Mesothelial cell of epicardium (in vitro differentiated cells): ENCODE measurements at regions not wholly inside any gene's neighbourhood (a gene's known extent, or its start where the extent isn't known, plus 50 kb on each side); places are given as distances from the start of the nearest gene placed in this dataset.

Source experiments
- DNase-seq, 2 experiments: peaks; one replicate each; pipeline ENCODE4 v3.0.0; 2021; ENCODE audit warnings: low spot score in 2 of 2; ENCODE audit not compliant: unreplicated experiment in 2 of 2
- H3K27ac Mint-ChIP-seq: 2 replicates; pipeline ENCODE4 v1.8.0; 2021; ENCODE audit warnings: mixed read lengths
- H3K27me3 Mint-ChIP-seq: 2 replicates; pipeline ENCODE4 v1.8.0; 2021; ENCODE audit warnings: low read depth, mixed read lengths
- H3K36me3 Mint-ChIP-seq: 2 replicates; pipeline ENCODE4 v1.8.0; 2021; ENCODE audit warnings: mixed read lengths
- H3K4me1 Mint-ChIP-seq: 2 replicates; pipeline ENCODE4 v1.8.0; 2021; ENCODE audit warnings: mixed read lengths
- H3K4me3 Mint-ChIP-seq: 2 replicates; pipeline ENCODE4 v1.8.0; 2021; ENCODE audit warnings: mild to moderate bottlenecking, moderate library complexity, mixed read lengths
- H3K9me3 Mint-ChIP-seq: 2 replicates; pipeline ENCODE4 v1.8.0; 2021; ENCODE audit warnings: mixed read lengths
- CTCF ChIP-seq: fragments of 200-600 bp; sonication (generic); IDR thresholded peaks from one replicate; pipeline ENCODE4 v1.5.0; 2021; ENCODE audit warnings: antibody characterized with exemption; ENCODE audit not compliant: unreplicated experiment

- no peak for DNase-seq
- Mint-ChIP-seq H3K27me3 (no peaks in the 10 kb centered on the region), H3K4me1 (peaks cover 39% of the 10 kb centered on the region), H3K9me3 (no peaks in the 10 kb centered on the region), H3K27ac (no peak overlapping the region), H3K36me3 (no peaks in the 10 kb centered on the region), H3K4me3 (no peak overlapping the region)
- no peak for TF ChIP-seq CTCF
Measured at GRCh38 chr4:52372269-52372668, 286.8 kb downstream of the USP46 start.

GRCh38 chr4:52372747-52373146, 286.4 kb downstream of the USP46 start:
- no peak for DNase-seq
- no peak overlapping the region for H3K27ac Mint-ChIP-seq
- peaks cover 39% of the 10 kb centered on the region for H3K4me1 Mint-ChIP-seq
- H3K9me3 Mint-ChIP-seq, result no peaks in the 10 kb centered on the region
- H3K4me3 Mint-ChIP-seq, result no peak overlapping the region
- no peak for TF ChIP-seq CTCF
- H3K36me3 Mint-ChIP-seq, result no peaks in the 10 kb centered on the region
- H3K27me3 Mint-ChIP-seq, result no peaks in the 10 kb centered on the region

GRCh38 chr4:52373650-52374049, 285.5 kb downstream of the USP46 start:
- Mint-ChIP-seq H3K9me3 (no peaks in the 10 kb centered on the region), H3K27me3 (no peaks in the 10 kb centered on the region), H3K27ac (no peak overlapping the region), H3K4me1 (peaks cover 39% of the 10 kb centered on the region), H3K36me3 (no peaks in the 10 kb centered on the region), H3K4me3 (no peak overlapping the region)
- no peak for TF ChIP-seq CTCF
- no peak for DNase-seq

- Mint-ChIP-seq H3K36me3 (no peaks in the 10 kb centered on the region), H3K4me1 (peaks cover 28% of the 10 kb centered on the region), H3K27ac (no peak overlapping the region), H3K4me3 (no peak overlapping the region), H3K27me3 (no peaks in the 10 kb centered on the region), H3K9me3 (peaks cover 4% of the 10 kb centered on the region)
- DNase-seq, result no peak
- TF ChIP-seq CTCF, result no peak
Measured at GRCh38 chr4:52374877-52375276, 284.2 kb downstream of the USP46 start.

GRCh38 chr4:52376132-52376704, 282.9 kb downstream of the USP46 start:
- peaks cover 13% of the 10 kb centered on the region for H3K9me3 Mint-ChIP-seq
- H3K4me1 Mint-ChIP-seq, result peaks cover 21% of the 10 kb centered on the region
- no peak for DNase-seq
- H3K27me3 Mint-ChIP-seq, result peaks cover 4% of the 10 kb centered on the region
- no peak overlapping the region for H3K4me3 Mint-ChIP-seq
- H3K27ac Mint-ChIP-seq, result no peak overlapping the region
- TF ChIP-seq CTCF, result peak; percentile 99
- H3K36me3 Mint-ChIP-seq, result no peaks in the 10 kb centered on the region

- Mint-ChIP-seq H3K4me1 (peaks cover 12% of the 10 kb centered on the region), H3K4me3 (no peak overlapping the region), H3K27me3 (peaks cover 7% of the 10 kb centered on the region), H3K9me3 (peaks cover 18% of the 10 kb centered on the region), H3K27ac (no peak overlapping the region), H3K36me3 (no peaks in the 10 kb centered on the region)
- no peak for DNase-seq
- no peak for TF ChIP-seq CTCF
Measured at GRCh38 chr4:52377563-52377962, 281.5 kb downstream of the USP46 start.
